GM19043 (cell line): ENCODE measurements at regions not wholly inside any gene's neighbourhood (a gene's known extent, or its start where the extent isn't known, plus 50 kb on each side); places are given as distances from the start of the nearest gene placed in this dataset.

ENCODE experiments used
- ATAC-seq: cut with Tn5 transposase; IDR thresholded peaks from one replicate; pipeline ENCODE4 v1.9.1; 2021; ENCODE audit warnings: low read depth; ENCODE audit not compliant: unreplicated experiment

DNA sequence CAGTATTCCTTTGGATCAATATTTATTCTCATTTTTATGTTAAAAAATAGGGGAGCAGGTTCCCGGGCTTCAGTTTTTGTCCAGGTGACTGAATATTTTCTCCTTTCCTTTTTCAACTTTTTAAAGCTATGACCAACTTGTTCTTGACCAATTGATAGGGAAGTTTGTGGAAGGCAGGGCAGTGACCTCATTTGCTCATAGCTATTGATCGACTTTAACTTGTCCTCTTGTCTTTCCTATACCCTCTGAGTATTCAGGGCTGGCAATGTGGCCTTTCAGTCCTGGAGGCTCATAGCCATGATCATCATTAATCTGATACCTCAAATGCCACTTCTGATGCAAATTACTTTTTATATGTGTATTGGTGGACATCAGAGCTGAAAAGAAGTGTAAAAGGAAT lies 448.8 kb downstream of the KIF16B start:
- no peak for ATAC-seq

DNA sequence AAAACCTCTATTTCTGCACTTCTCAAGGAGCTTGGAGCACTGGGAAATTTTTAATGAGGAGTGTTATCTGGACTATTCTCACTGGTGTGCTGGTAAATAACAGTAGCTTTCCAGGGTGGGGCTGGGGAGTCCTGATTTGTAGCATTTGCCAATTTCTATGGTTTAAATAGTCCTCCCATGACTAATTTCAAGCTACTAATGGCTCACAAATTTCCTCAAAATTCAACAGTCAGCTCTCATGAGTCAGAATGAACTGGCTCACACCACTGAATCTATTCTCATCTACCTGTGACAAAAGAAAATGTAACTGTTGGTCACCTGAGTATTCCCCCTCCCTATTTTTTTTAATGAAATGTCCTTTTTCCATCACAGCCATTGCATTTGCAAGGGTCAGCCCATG lies 449.6 kb downstream of the KIF16B start:
- ATAC-seq: no peak

GRCh38 chr20:16119909-16120308 lies 453.3 kb downstream of the KIF16B start:
- no peak for ATAC-seq

GRCh38 chr20:16115911-16116552 lies 457.2 kb downstream of the KIF16B start:
- no peak for ATAC-seq

- ATAC-seq: no peak
These were observed 459.5 kb downstream of the KIF16B start for GRCh38 chr20:16113736-16114135.

- no peak for ATAC-seq
These were observed 461.3 kb downstream of the KIF16B start for GRCh38 chr20:16111852-16112412.

GRCh38 chr20:16111172-16111832 lies 461.9 kb downstream of the KIF16B start:
- no peak for ATAC-seq

DNA sequence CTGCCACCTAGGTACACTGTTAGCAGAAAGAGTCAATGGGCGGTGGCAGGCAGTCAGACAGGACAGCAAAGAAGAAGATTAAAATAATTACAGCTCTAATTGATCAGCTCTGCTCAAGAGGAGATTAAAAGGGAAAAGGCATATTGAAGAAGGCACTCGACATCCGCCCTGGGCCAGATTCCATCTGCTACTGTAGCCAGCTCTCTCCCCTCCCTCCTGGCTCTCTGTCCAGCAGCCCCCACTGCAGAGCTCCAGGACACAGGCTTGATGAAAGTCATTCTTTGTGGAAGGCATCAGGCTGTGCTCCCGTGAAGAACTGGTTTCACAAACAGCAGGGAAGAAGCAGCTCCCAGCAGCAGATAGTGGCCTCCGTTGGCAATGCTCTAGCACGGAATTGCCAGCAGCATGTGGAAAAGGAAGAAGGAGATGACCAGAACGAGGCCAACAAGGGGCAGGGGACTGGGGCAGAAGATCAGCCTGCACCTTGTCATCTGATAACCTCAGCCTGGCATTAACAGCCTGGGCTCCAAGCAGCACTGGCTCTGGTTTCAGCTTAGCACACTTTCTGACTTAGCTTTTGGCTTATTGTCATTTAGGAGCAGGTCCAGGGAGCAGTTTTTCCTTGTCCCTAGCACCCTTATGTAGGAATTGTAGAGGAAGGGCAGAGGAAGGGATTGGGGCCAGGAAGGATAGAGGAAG lies 465.9 kb downstream of the KIF16B start:
- no peak for ATAC-seq

DNA sequence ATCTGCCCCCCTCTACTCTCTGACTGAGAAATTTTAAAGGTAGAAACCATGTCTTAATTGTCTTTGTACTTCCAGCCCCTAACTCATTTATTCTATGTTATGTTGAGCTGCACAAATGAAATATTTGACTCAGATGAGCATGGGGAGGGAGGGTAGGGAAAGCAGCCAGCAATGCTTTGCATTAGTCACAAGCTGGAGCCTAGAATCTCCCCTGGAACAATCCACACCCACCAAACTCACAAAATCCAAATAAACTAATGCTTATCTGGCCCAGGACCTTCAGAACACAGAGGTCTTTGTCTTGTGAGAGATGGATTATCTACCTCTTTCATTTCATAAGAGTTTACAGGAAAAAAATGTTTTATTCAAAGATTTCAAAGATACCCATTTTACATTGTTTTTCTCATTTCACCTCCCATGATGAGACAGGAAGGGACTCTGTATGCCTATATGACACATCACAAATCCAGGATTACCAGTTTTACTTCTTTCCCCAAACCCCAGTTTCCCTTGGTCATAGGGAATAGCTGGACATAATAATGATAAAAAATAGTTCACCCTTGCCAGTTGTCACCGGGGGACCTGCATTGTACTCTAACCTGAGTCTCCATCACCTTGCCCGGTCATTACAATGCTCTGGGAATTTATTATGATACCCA lies 466.9 kb downstream of the KIF16B start:
- ATAC-seq: no peak

- ATAC-seq: no peak
These were observed 468.5 kb downstream of the KIF16B start for GRCh38 chr20:16104783-16105182.
